Parathyroid adenoma (tissue), 2 donors: ENCODE measurements at regions not wholly inside any gene's neighbourhood (a gene's known extent, or its start where the extent isn't known, plus 50 kb on each side); places are given as distances from the start of the nearest gene placed in this dataset.

Experiments used
- H2AFZ ChIP-seq: fragments of 300-600 bp; sonication (generic); one replicate; pipeline ENCODE4 v1.7.0; 2017; ENCODE audit warnings: antibody characterized with exemption, mild to moderate bottlenecking
- H3K27ac ChIP-seq: fragments of 300-600 bp; sonication (generic); one replicate; pipeline ENCODE4 v1.7.0; 2017
- H3K27me3 ChIP-seq: fragments of 300-600 bp; sonication (generic); one replicate; pipeline ENCODE4 v1.7.0; 2017; ENCODE audit warnings: low read length; ENCODE audit not compliant: control insufficient read depth, insufficient read depth
- H3K36me3 ChIP-seq: fragments of 300-600 bp; sonication (generic); one replicate; pipeline ENCODE4 v1.7.0; 2017; ENCODE audit warnings: low read length; ENCODE audit not compliant: control insufficient read depth, insufficient read depth
- H3K4me1 ChIP-seq: fragments of 300-600 bp; sonication (generic); one replicate; pipeline ENCODE4 v1.7.0; 2017; ENCODE audit warnings: control low read depth
- H3K4me2 ChIP-seq: fragments of 300-600 bp; sonication (generic); one replicate; pipeline ENCODE4 v1.7.0; 2017; ENCODE audit warnings: low read length
- H3K4me3 ChIP-seq: fragments of 300-600 bp; sonication (generic); one replicate; pipeline ENCODE4 v1.7.0; 2017; ENCODE audit warnings: low read depth, low read length
- H3K79me2 ChIP-seq: fragments of 300-600 bp; sonication (generic); one replicate; pipeline ENCODE4 v1.7.0; 2017; ENCODE audit warnings: control low read depth
- H3K9ac ChIP-seq: fragments of 300-600 bp; sonication (generic); one replicate; pipeline ENCODE4 v1.7.0; 2017; ENCODE audit warnings: mild to moderate bottlenecking
- H3K9me3 ChIP-seq: fragments of 300-600 bp; sonication (generic); one replicate; pipeline ENCODE4 v1.7.0; 2017; ENCODE audit warnings: low read length; ENCODE audit not compliant: control insufficient read depth
- CTCF ChIP-seq: fragments of 300-600 bp; sonication (generic); IDR thresholded peaks from one replicate; pipeline ENCODE4 v1.7.0; 2017; ENCODE audit warnings: antibody characterized with exemption, mild to moderate bottlenecking
- donor health status: primary hyperparathyroidism.

GRCh38 chr7:156590212-156590611 is 50.4 kb upstream of the RNF32 start:
- no peaks in the 10 kb centered on the region for H3K27me3 ChIP-seq
- no peak overlapping the region for H2AFZ ChIP-seq
- no peak overlapping the region for H3K4me3 ChIP-seq
- no peaks in the 10 kb centered on the region for H3K4me1 ChIP-seq
- TF ChIP-seq CTCF = no peak
- H3K27ac ChIP-seq = no peak overlapping the region
- H3K4me2 ChIP-seq = no peak overlapping the region
- H3K79me2 ChIP-seq = no peaks in the 10 kb centered on the region
- H3K36me3 ChIP-seq = no peaks in the 10 kb centered on the region
- no peak overlapping the region for H3K9ac ChIP-seq
- no peaks in the 10 kb centered on the region for H3K9me3 ChIP-seq

- TF ChIP-seq CTCF = no peak
- Histone ChIP-seq H3K79me2 (no peaks in the 10 kb centered on the region), H2AFZ (no peak overlapping the region)
These were observed 50.8 kb upstream of the RNF32 start for GRCh38 chr7:156589808-156590207.

GRCh38 chr7:156585926-156586325 is 54.6 kb upstream of the RNF32 start:
- no peaks in the 10 kb centered on the region for H3K27me3 ChIP-seq
- no peaks in the 10 kb centered on the region for H3K36me3 ChIP-seq
- no peaks in the 10 kb centered on the region for H3K4me1 ChIP-seq
- H3K9me3 ChIP-seq = no peaks in the 10 kb centered on the region
- H3K79me2 ChIP-seq = no peaks in the 10 kb centered on the region
- H3K4me3 ChIP-seq = no peak overlapping the region
- no peak overlapping the region for H3K9ac ChIP-seq
- no peak overlapping the region for H3K27ac ChIP-seq
- no peak overlapping the region for H2AFZ ChIP-seq
- TF ChIP-seq CTCF = no peak
- H3K4me2 ChIP-seq = no peak overlapping the region

More at GRCh38 chr7:156589808-156590207, 50.8 kb upstream of the RNF32 start:
- Histone ChIP-seq H3K4me3 (no peak overlapping the region), H3K4me2 (no peak overlapping the region), H3K4me1 (no peaks in the 10 kb centered on the region), H3K27me3 (no peaks in the 10 kb centered on the region), H3K9me3 (no peaks in the 10 kb centered on the region), H3K36me3 (no peaks in the 10 kb centered on the region), H3K9ac (no peak overlapping the region), H3K27ac (no peak overlapping the region)

- H3K4me2 ChIP-seq = no peak overlapping the region
- no peak overlapping the region for H3K4me3 ChIP-seq
- no peak overlapping the region for H2AFZ ChIP-seq
- H3K27ac ChIP-seq = no peak overlapping the region
- no peaks in the 10 kb centered on the region for H3K4me1 ChIP-seq
- H3K27me3 ChIP-seq = no peaks in the 10 kb centered on the region
- H3K79me2 ChIP-seq = no peaks in the 10 kb centered on the region
- TF ChIP-seq CTCF = no peak
- H3K9ac ChIP-seq = no peak overlapping the region
- H3K9me3 ChIP-seq = no peaks in the 10 kb centered on the region
- no peaks in the 10 kb centered on the region for H3K36me3 ChIP-seq
These were observed 55.4 kb upstream of the RNF32 start for GRCh38 chr7:156585025-156585648.

GRCh38 chr7:156582591-156583123 is 57.9 kb upstream of the RNF32 start:
- Histone ChIP-seq H3K36me3 (no peaks in the 10 kb centered on the region), H2AFZ (no peak overlapping the region), H3K9ac (no peak overlapping the region), H3K4me1 (no peaks in the 10 kb centered on the region), H3K27ac (no peak overlapping the region), H3K9me3 (no peaks in the 10 kb centered on the region), H3K4me3 (no peak overlapping the region), H3K79me2 (no peaks in the 10 kb centered on the region), H3K27me3 (no peaks in the 10 kb centered on the region), H3K4me2 (no peak overlapping the region)
- no peak for TF ChIP-seq CTCF
